Panc1 (cell line): ENCODE measurements at regions not wholly inside any gene's neighbourhood (a gene's known extent, or its start where the extent isn't known, plus 50 kb on each side); places are given as distances from the start of the nearest gene placed in this dataset.

ENCODE experiments used
- ATAC-seq: fragments of 200-7000 bp; cut with Tn5 transposase; 2 replicates; pipeline ENCODE4 v1.9.1; 2020; ENCODE audit warnings: mild to moderate bottlenecking, moderate library complexity
- BruUV-seq: library from RNA; stranded (reverse); fragments of 400-500 nt; replicated peaks from 2 replicates; lab custom pipeline; 2021; lab: Mats Ljungman, UMichigan
- CTCF ChIA-PET: fragments of 300-600 bp; sonication (Branson Sonifier 250); formaldehyde crosslinking; loops from one replicate; lab custom pipeline; 2022; ENCODE audit warnings: antibody characterized with exemption; lab: Charles Lee
- POLR2A ChIA-PET: fragments of 300-600 bp; sonication (Branson Sonifier 250); formaldehyde crosslinking; loops from one replicate; lab custom pipeline; 2022; ENCODE audit warnings: antibody characterized with exemption; lab: Charles Lee
- DNase-seq: peaks from one replicate; pipeline ENCODE4 v3.0.0-alpha.2; 2010; ENCODE audit warnings: low read depth, low spot score
- H3K27ac ChIP-seq: 2 replicates; pipeline ENCODE4 v1.5.1; 2011; ENCODE audit warnings: mild to moderate bottlenecking, low read length, inconsistent platforms
- H3K27me3 ChIP-seq: fragments of 200-500 bp; sonication (Bioruptor generic); 2 replicates; pipeline ENCODE4 v1.6.0; 2014; ENCODE audit warnings: low read length, inconsistent platforms; ENCODE audit not compliant: control insufficient read depth, insufficient read depth
- H3K36me3 ChIP-seq: fragments of 200-500 bp; sonication (Bioruptor generic); 2 replicates; pipeline ENCODE4 v1.5.1; 2014; ENCODE audit warnings: inconsistent platforms, mild to moderate bottlenecking, low read length, moderate library complexity; ENCODE audit not compliant: control insufficient read depth, insufficient read depth
- H3K4me1 ChIP-seq: 2 replicates; pipeline ENCODE4 v1.5.1; 2011; ENCODE audit warnings: inconsistent platforms, mild to moderate bottlenecking, low read length, moderate library complexity; ENCODE audit not compliant: control insufficient read depth, insufficient read depth
- H3K4me3 ChIP-seq, 2 experiments: 2 replicates each; pipeline ENCODE4 v1.5.1; 2011 to 2012; ENCODE audit warnings: low read depth in 2 of 2, low read length in 2 of 2, mild to moderate bottlenecking in 2 of 2, inconsistent platforms in 1 of 2, moderate library complexity in 1 of 2
- H3K9me3 ChIP-seq: fragments of 200-500 bp; sonication (Bioruptor generic); 2 replicates; pipeline ENCODE4 v1.5.1; 2014; ENCODE audit warnings: low read depth, mild to moderate bottlenecking, inconsistent platforms, low read length, moderate library complexity; ENCODE audit not compliant: control insufficient read depth, insufficient read depth
- CTCF ChIP-seq: fragments of 450-650 bp; IDR thresholded peaks from 2 replicates; pipeline ENCODE4 v1.5.1; 2017; ENCODE audit warnings: mild to moderate bottlenecking
- POLR2AphosphoS5 ChIP-seq: IDR thresholded peaks from 2 replicates; pipeline ENCODE4 v1.6.1; 2012; ENCODE audit warnings: mild to moderate bottlenecking, low read depth, low read length, moderate library complexity
- REST ChIP-seq, 2 experiments: IDR thresholded peaks; 2 replicates each; pipeline ENCODE4 v1.6.1; 2011 to 2012; ENCODE audit warnings: low read depth in 2 of 2, control low read depth in 1 of 2, low read length in 1 of 2, mild to moderate bottlenecking in 1 of 2, moderate library complexity in 1 of 2; ENCODE audit not compliant: insufficient read depth in 1 of 2
- SIN3A ChIP-seq: IDR thresholded peaks from 2 replicates; pipeline ENCODE4 v1.6.1; 2012; ENCODE audit warnings: low read depth, mild to moderate bottlenecking, low read length, moderate library complexity, borderline replicate concordance; ENCODE audit not compliant: insufficient read depth
- TCF7L2 ChIP-seq: IDR thresholded peaks from 2 replicates; pipeline ENCODE4 v1.6.1; 2011; ENCODE audit warnings: mild to moderate bottlenecking, low read depth, low read length, inconsistent platforms
- in situ Hi-C: cut with HindIII; loops from 2 replicates; pipeline ENCODE4 v1.10.0; 2016; ENCODE audit warnings: low sequenced_read_pairs, low pct_unique_long_range_greater_than_20kb
- intact Hi-C: fragments of 100-400 bp; cut with micrococcal nuclease; formaldehyde crosslinking; loops from one replicate; pipeline ENCODE4 v1.10.0; 2022; ENCODE audit not compliant: unreplicated experiment

GRCh38 chr12:83220774-83221173 is 534.1 kb downstream of the TMTC2 start:
- Histone ChIP-seq H3K27me3 (no peaks in the 10 kb centered on the region), H3K9me3 (no peaks in the 10 kb centered on the region), H3K36me3 (no peaks in the 10 kb centered on the region), H3K4me1 (no peaks in the 10 kb centered on the region), H3K4me3 (no peak overlapping the region), H3K27ac (no peak overlapping the region)
- in situ Hi-C loops (no loop called here), intact Hi-C loops (no loop called here)
- ChIA-PET POLR2A (no interaction called here), CTCF (no interaction called here)
- TF ChIP-seq POLR2AphosphoS5 (no peak), CTCF (no peak), TCF7L2 (no peak), SIN3A (no peak), REST (IDR thresholded peaks at IDR 0.05; ENCODE audit: insufficient read depth in 1 of 2, low read depth in 2 of 2, low read length in 1 of 2) (no peak)
- no peak for DNase-seq
- ATAC-seq = no peak
- no TSS peak for BruUV-seq

GRCh38 chr12:83216230-83216629 is 529.5 kb downstream of the TMTC2 start:
- ChIA-PET POLR2A (no interaction called here), CTCF (interaction anchor here (0.6 kb wide), 1 partner anchor 400 kb away, joined by 4 read pairs; no protein-coding TSS in a partner anchor)
- H3K36me3 ChIP-seq = no peaks in the 10 kb centered on the region
- in situ Hi-C loops (no loop called here), intact Hi-C loops (no loop called here)
- no peaks in the 10 kb centered on the region for H3K9me3 ChIP-seq
- BruUV-seq = no TSS peak
- no peak overlapping the region for H3K4me3 ChIP-seq
- H3K4me1 ChIP-seq = no peaks in the 10 kb centered on the region
- no peak for ATAC-seq
- H3K27me3 ChIP-seq = no peaks in the 10 kb centered on the region
- TF ChIP-seq TCF7L2 (no peak), CTCF (no peak), POLR2AphosphoS5 (no peak), SIN3A (no peak), REST (IDR thresholded peaks at IDR 0.05; ENCODE audit: insufficient read depth in 1 of 2, low read depth in 2 of 2, low read length in 1 of 2) (no peak)
- no peak for DNase-seq
- H3K27ac ChIP-seq = no peak overlapping the region
